Skeletal muscle satellite cell (primary cell): ENCODE measurements at regions not wholly inside any gene's neighbourhood (a gene's known extent, or its start where the extent isn't known, plus 50 kb on each side); places are given as distances from the start of the nearest gene placed in this dataset.
"Not testable (repeated sequence)": the region's sequence is repeated elsewhere in the genome, so short reads cannot be mapped to it uniquely, and the experiment has no call there.

Experiments
- H3K27me3 ChIP-seq: 2 replicates; pipeline ENCODE4 v1.7.0; 2013; ENCODE audit warnings: low read length; ENCODE audit not compliant: control insufficient read depth, insufficient read depth
- H3K36me3 ChIP-seq: 2 replicates; pipeline ENCODE4 v1.7.0; 2013; ENCODE audit warnings: mild to moderate bottlenecking, control low read depth, low read length; ENCODE audit not compliant: insufficient read depth
- H3K4me1 ChIP-seq: 2 replicates; pipeline ENCODE4 v1.7.0; 2013; ENCODE audit warnings: low read length; ENCODE audit not compliant: control insufficient read depth, insufficient read depth
- H3K4me2 ChIP-seq: 2 replicates; pipeline ENCODE4 v1.7.0; 2013; ENCODE audit warnings: mild to moderate bottlenecking, low read length
- H3K4me3 ChIP-seq: 2 replicates; pipeline ENCODE4 v1.7.0; 2013; ENCODE audit warnings: low read length
- H3K9ac ChIP-seq: 2 replicates; pipeline ENCODE4 v1.7.0; 2013; ENCODE audit warnings: mild to moderate bottlenecking, low read depth, low read length, moderate library complexity
- H3K9me3 ChIP-seq: replicated peaks from 2 replicates; pipeline ENCODE4 v1.7.0; 2013; ENCODE audit warnings: mild to moderate bottlenecking, control low read depth, low read length

DNA sequence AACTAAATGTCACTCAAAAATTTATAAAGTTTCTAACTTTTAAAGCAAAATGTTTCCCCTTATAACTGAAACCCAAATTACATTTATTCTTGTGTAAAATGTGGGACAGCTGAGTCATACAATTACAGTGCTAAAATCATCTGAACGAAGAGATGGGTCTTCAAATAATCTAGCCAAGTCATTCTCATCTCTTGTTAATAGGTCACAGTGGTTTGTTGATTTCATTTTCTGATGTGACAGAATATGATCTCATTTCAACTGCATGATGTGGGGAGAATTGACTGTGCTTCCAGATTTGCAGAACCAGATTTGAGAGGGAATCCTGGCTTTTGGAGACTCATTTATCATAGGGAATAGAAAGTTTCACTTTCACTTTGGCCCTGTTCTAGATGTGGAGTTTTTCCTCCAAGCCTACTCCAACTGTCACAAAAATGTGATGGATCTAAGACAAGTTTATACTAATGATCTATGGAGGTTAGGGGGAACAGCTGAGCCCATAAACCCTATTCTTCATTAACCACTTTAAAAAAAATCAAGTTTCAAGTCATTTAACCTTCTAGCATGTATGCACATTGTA, 685.0 kb downstream of the PDCD6IP start:
- Histone ChIP-seq H3K9me3 (no peaks in the 10 kb centered on the region), H3K9ac (no peak overlapping the region), H3K4me1 (no peaks in the 10 kb centered on the region), H3K4me3 (no peak overlapping the region), H3K27me3 (no peaks in the 10 kb centered on the region), H3K36me3 (no peaks in the 10 kb centered on the region), H3K4me2 (no peak overlapping the region)

DNA sequence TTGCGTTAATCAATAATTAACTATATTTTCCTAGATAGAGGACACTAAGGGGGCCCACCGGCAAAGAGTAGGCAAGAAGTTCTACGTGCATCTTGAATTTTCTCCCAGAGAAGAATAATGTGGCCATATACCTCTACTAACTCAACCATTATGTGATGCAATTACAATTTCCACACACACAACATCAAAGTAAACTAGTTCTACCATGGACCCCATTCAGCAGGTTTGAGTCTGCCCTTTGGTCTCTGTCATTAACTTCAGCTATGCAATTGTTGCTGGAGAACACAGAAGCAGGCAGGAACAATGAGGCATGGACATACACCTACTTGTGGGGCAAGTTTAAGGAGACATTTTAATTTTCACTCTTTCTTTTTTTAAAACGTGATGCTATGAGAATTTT, 705.9 kb downstream of the PDCD6IP start:
- no peak overlapping the region for H3K4me3 ChIP-seq
- H3K27me3 ChIP-seq = no peaks in the 10 kb centered on the region

DNA sequence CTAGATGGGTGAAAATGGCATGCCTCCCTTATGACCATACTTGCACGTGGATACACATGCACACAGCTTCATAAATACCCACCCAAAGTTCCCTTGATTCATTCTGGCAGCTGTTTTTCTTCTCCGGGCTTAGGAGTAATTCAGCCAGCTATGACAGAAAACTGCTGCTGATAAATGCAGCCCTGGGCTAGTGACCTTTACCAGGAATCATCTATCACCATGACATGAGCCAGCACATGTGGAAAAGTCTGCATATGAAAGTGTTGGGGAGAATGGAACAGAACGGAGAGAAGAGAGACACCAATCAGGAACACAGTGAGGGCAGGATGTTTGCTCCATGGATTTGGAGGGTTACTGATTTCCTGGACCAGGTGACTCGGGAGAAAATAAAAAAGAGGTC, 706.3 kb downstream of the PDCD6IP start:
- Histone ChIP-seq H3K9me3 (no peaks in the 10 kb centered on the region), H3K9ac (no peak overlapping the region), H3K27me3 (no peaks in the 10 kb centered on the region), H3K36me3 (no peaks in the 10 kb centered on the region), H3K4me1 (no peaks in the 10 kb centered on the region), H3K4me2 (no peak overlapping the region), H3K4me3 (no peak overlapping the region)

More for the DNA sequence above, 705.9 kb downstream of the PDCD6IP start:
- H3K4me2 ChIP-seq = no peak overlapping the region
- H3K9ac ChIP-seq = no peak overlapping the region
- no peaks in the 10 kb centered on the region for H3K36me3 ChIP-seq
- H3K4me1 ChIP-seq = no peaks in the 10 kb centered on the region
- no peaks in the 10 kb centered on the region for H3K9me3 ChIP-seq

DNA sequence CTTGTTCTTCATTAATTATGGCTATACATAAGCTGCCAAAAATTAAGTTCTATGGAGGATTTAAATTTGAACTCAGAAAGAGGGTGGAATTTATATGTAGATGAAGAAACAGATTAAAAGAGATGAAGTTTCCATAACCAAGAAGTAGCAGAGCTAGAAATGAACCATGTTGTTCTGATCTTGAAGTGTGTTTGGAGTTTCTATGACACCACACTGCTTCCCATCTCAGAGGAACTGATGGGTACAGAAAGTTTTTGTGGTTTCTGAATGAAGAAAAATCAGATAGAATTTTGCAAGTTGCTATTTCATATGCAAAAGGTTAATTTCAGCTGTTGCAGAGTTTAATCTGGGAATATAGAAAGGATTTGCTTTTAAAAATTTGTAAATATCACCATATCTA, 710.3 kb downstream of the PDCD6IP start:
- Histone ChIP-seq H3K4me3 (no peak overlapping the region), H3K4me2 (no peak overlapping the region), H3K9ac (no peak overlapping the region), H3K27me3 (no peaks in the 10 kb centered on the region), H3K4me1 (no peaks in the 10 kb centered on the region), H3K9me3 (no peaks in the 10 kb centered on the region), H3K36me3 (no peaks in the 10 kb centered on the region)

DNA sequence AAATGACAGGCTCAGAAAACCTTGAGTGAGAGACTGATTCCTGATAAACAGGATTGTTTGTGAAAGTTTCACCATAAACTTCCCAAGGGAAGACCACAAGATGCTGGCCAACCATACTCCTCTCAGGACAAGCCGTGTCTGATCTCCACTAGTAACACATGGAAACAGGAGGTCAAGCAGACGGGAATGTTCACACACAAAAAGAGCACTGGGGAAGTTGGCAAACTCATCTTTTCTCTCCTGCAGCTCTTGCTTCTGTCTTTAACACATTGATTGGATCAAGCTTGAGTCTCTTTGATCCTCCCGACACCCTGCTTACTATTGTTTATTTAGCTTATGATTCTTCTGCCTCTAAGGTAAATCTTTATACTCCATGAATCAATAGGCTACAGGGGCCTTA, 713.5 kb downstream of the PDCD6IP start:
- Histone ChIP-seq H3K9ac (no peak overlapping the region), H3K4me1 (no peaks in the 10 kb centered on the region), H3K9me3 (no peaks in the 10 kb centered on the region), H3K4me3 (no peak overlapping the region), H3K36me3 (no peaks in the 10 kb centered on the region), H3K27me3 (no peaks in the 10 kb centered on the region), H3K4me2 (no peak overlapping the region)

DNA sequence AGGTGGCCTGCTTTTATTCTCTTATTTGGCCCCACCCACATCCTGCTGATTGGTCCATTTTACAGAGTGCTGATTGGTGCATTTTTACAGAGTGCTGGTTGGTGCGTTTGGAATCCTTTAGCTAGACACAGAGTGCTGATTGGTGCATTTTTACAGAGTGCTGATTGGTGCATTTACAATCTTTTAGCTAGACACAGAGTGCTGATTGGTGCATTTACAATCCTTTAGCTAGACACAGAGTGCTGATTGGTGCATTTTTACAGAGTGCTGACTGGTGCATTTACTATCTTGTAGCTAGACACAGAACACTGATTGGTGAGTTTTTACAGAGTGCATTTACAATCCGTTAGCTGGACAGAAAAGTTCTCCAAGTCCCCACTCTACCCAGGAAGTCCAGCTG, 720.6 kb downstream of the PDCD6IP start:
- H3K9me3 ChIP-seq = not testable (repeated sequence)

DNA sequence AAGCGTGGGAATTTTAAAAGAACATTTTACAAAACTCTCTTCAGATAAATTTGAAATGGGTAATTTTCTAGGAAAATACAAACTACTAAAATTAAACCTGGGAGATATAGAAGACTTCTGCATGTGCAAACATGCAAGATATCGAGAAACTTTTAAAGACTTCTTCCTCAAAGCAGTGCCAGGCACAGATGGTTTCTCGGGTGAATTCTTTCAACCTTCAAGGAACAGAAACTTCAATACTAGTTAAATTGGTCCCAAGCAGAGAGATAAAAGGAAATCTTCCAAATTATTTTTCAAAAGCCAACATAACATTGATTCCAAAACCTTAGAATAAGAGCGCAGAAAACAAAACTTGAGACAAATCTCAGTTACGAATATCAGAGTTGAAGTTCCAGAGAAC, 732.7 kb downstream of the PDCD6IP start:
- Histone ChIP-seq H3K36me3 (no peaks in the 10 kb centered on the region), H3K9ac (no peak overlapping the region), H3K27me3 (no peaks in the 10 kb centered on the region), H3K4me1 (no peaks in the 10 kb centered on the region), H3K4me2 (no peak overlapping the region), H3K9me3 (no peaks in the 10 kb centered on the region), H3K4me3 (no peak overlapping the region)

More for the DNA sequence above, 720.6 kb downstream of the PDCD6IP start:
- H3K36me3 ChIP-seq, H3K4me1 ChIP-seq, H3K9ac ChIP-seq, H3K27me3 ChIP-seq, H3K4me3 ChIP-seq, H3K4me2 ChIP-seq: not testable (repeated sequence)

DNA sequence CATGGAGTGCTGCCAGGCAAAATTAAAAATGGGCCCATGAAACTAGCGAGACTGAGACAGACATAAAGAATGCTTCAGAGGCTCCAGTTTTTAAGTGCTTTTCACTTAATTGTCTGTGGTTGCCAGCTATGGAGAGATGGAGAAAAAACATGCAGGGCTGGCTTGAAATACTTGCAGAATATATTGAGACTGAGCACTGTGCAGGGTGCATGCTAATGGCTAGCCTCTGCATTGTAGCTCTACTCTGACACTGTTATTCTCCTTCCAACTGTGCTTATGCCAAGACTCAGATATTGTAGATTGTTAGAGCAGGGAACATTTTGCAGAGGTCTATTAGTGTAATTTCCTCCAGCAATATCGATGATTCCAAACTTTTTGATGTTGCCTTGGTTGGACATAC, 735.0 kb downstream of the PDCD6IP start:
- Histone ChIP-seq H3K27me3 (no peaks in the 10 kb centered on the region), H3K4me1 (no peaks in the 10 kb centered on the region), H3K4me3 (no peak overlapping the region), H3K9ac (no peak overlapping the region), H3K9me3 (no peaks in the 10 kb centered on the region), H3K4me2 (no peak overlapping the region), H3K36me3 (no peaks in the 10 kb centered on the region)

DNA sequence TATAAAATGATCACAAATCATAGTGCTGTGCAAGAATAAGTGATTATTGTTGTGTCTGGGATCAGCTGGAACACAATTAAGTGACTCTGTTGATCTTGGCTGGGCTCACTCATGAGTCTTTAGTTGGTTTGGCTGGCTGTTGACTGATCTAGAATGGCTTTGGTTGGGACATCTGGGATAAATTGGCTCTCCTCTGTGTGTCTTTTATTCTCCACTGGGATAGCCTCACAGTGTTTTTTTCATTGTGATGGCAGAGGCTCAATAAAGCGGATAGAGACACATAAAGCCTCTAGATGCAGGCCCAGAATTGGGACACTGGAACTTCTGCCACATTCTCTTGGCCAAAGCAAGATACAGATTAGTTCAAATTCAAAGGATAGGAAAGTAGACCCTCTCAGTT, 735.6 kb downstream of the PDCD6IP start:
- no peak overlapping the region for H3K4me3 ChIP-seq
- H3K9me3 ChIP-seq = no peaks in the 10 kb centered on the region
- no peaks in the 10 kb centered on the region for H3K4me1 ChIP-seq
- no peak overlapping the region for H3K4me2 ChIP-seq
- no peaks in the 10 kb centered on the region for H3K27me3 ChIP-seq
- no peaks in the 10 kb centered on the region for H3K36me3 ChIP-seq
- H3K9ac ChIP-seq = no peak overlapping the region

DNA sequence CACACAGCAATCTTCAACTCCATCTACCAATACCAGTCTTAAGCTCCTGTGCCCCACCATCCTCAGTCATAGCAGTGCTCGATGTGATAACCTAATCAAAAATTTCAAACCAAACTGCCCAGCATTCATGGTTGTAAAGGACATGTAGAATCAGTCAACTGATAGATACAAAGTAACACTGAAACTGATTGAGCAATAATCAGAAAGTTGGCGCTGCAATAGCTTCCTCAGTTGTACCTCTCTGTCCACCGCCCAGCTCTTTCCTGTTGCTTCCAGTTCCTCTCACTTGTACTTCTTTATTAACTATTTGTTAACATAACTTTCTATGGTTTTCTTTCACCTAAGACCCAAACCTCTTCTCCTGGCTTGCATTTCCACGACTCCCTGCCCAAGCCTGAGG, 745.7 kb downstream of the PDCD6IP start:
- Histone ChIP-seq H3K36me3 (no peaks in the 10 kb centered on the region), H3K4me3 (no peak overlapping the region)

DNA sequence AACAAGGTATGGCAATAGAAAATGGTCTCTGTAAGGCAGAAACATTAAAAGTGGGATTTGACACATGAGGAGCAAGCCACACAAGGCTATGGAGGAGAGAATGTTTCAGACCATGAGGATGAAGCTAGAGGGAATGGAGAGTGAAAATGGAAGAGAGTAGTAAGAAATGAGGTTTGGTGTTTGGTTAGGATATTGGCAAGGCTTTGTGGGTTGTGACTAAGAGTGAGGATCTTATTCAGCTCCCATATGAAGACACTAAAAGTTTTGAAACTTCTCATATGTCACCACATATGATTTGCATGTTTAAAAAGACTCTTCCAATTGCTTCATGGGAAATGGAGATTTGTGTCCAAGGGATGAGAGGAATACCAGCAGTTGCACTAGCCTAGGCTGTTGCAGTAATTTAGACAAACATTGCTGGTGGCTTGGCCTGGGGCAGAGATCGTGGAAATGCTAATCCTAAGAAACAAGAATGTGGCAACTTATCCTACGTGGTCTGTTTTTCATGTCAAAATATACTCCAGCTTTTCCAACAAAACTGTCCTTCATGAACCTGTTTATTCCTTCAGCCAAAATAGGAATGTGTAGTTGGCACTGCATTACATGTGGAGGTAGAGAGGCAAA, 749.0 kb downstream of the PDCD6IP start:
- H3K4me2 ChIP-seq = no peak overlapping the region
- H3K9ac ChIP-seq = no peak overlapping the region
- H3K27me3 ChIP-seq = no peaks in the 10 kb centered on the region
- no peaks in the 10 kb centered on the region for H3K4me1 ChIP-seq
- peaks cover 6% of the 10 kb centered on the region for H3K9me3 ChIP-seq
- no peak overlapping the region for H3K4me3 ChIP-seq
- H3K36me3 ChIP-seq = no peaks in the 10 kb centered on the region

More for the DNA sequence above, 745.7 kb downstream of the PDCD6IP start:
- Histone ChIP-seq H3K9ac (no peak overlapping the region), H3K27me3 (no peaks in the 10 kb centered on the region), H3K4me1 (no peaks in the 10 kb centered on the region), H3K4me2 (no peak overlapping the region), H3K9me3 (peaks cover 6% of the 10 kb centered on the region)

DNA sequence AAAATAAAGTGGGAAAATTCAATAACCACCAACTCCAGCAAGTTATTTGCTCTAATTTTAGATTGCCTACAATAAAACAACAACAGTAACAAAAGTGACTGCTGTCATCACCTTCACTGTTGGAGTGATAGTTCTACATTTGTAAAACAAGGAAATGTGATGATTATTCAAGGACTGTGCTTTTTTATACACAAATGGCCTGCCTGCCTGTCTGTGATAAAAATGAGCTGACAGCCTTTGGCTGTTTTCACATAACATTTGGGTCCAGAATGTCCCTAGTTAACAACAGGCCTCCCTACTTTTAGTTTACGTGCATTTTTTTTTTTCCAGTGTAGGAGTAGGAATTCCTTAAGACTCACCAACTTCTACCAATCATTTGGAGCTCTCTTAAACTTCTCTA, 768.8 kb downstream of the PDCD6IP start:
- Histone ChIP-seq H3K9me3 (no peaks in the 10 kb centered on the region), H3K4me1 (no peaks in the 10 kb centered on the region), H3K27me3 (no peaks in the 10 kb centered on the region), H3K9ac (no peak overlapping the region), H3K36me3 (no peaks in the 10 kb centered on the region), H3K4me3 (no peak overlapping the region), H3K4me2 (no peak overlapping the region)
